ENCODE measurements at regions not wholly inside any gene's neighbourhood (a gene's known extent, or its start where the extent isn't known, plus 50 kb on each side); places are given as distances from the start of the nearest gene placed in this dataset.

GRCh38 chr17:13807103-13807502 is 205.4 kb upstream of the HS3ST3A1 start:
- TF ChIP-seq CTCF (IDR thresholded peaks at IDR 0.05) (no peak), TEAD1 (CRISPR knock-in tag; IDR thresholded peaks at IDR 0.05) (no peak), NR3C1 (CRISPR knock-in tag; conservative IDR thresholded peaks at IDR 0.05; ENCODE audit: low read depth) (no peak), E2F4 (CRISPR knock-in tag; IDR thresholded peaks at IDR 0.05; ENCODE audit: borderline replicate concordance, low read depth) (no peak), TCF7 (CRISPR knock-in tag; IDR thresholded peaks at IDR 0.05; ENCODE audit: low read depth) (no peak), ZNF263 (CRISPR knock-in tag; IDR thresholded peaks at IDR 0.05; ENCODE audit: low read depth) (no peak), ZBTB43 (CRISPR knock-in tag; IDR thresholded peaks at IDR 0.05) (no peak)

Measured in WTC11 (cell line).